GM19023 (cell line): ENCODE measurements at regions not wholly inside any gene's neighbourhood (a gene's known extent, or its start where the extent isn't known, plus 50 kb on each side); places are given as distances from the start of the nearest gene placed in this dataset.

Experiments used
- ATAC-seq: cut with Tn5 transposase; IDR thresholded peaks from one replicate; pipeline ENCODE4 v1.9.1; 2021; ENCODE audit warnings: mild to moderate bottlenecking, moderate library complexity; ENCODE audit not compliant: unreplicated experiment

- ATAC-seq, result no peak
Measured at GRCh38 chr2:6640621-6641015, 225.1 kb downstream of the CMPK2 start.

- no peak for ATAC-seq
Measured at GRCh38 chr2:6641956-6642355, 223.8 kb downstream of the CMPK2 start.

- no peak for ATAC-seq
Measured at GRCh38 chr2:6644261-6644660, 221.4 kb downstream of the CMPK2 start.

GRCh38 chr2:6645004-6645403 lies 220.7 kb downstream of the CMPK2 start:
- ATAC-seq, result no peak

- no peak for ATAC-seq
Measured at GRCh38 chr2:6645672-6646071, 220.0 kb downstream of the CMPK2 start.

GRCh38 chr2:6647046-6647445 lies 218.7 kb downstream of the CMPK2 start:
- no peak for ATAC-seq

DNA sequence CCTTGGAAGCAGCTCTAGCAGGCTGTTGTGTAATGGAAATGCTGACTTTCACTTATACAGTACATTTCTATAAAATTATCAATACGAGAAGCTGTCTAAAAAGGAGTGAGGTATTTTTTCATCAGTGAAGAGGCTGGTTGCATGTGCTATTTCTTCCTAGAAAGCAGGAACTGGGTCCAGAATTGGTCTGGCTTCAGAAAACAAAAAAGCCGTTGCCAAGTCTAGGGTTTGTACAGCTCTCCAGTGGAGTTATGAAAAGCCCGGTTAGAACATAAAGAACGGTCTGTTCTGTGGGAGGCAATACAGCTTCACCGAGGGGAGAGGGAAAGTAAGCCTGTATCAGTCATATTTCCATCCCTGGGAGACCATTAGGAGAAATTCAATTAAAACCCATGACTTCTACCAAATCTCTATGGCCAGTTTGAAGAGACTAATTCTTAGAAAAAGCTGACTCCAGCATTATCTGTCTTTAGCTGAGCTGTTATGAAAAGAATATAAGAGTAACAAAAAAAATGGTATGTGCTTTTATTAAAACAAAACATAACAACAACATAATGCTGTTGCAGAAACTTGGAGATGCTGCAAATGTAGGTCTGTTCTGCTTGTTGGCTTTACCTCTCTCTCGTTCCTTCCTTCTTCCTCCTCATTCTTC lies 217.0 kb downstream of the CMPK2 start:
- no peak for ATAC-seq

- no peak for ATAC-seq
Measured at GRCh38 chr2:6650311-6650710, 215.4 kb downstream of the CMPK2 start.

DNA sequence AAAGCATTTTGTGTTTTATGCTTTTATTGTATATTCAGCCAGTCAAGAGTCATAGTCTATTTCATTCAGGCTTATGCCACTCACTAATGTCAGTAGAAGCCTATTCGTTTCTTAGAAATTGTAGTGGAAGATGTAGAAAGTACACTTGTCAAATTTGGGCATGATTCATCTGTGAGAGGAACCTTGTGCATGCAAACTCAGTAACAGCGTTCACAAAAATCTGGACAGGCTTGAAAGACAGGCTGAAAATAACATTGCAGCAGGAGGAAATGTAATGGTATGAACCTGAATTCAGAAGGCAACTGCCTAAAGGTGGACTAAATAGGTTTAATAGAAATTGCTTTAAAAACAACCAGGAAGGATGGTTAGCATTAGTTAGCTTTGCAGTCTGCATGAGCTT lies 213.5 kb downstream of the CMPK2 start:
- no peak for ATAC-seq

DNA sequence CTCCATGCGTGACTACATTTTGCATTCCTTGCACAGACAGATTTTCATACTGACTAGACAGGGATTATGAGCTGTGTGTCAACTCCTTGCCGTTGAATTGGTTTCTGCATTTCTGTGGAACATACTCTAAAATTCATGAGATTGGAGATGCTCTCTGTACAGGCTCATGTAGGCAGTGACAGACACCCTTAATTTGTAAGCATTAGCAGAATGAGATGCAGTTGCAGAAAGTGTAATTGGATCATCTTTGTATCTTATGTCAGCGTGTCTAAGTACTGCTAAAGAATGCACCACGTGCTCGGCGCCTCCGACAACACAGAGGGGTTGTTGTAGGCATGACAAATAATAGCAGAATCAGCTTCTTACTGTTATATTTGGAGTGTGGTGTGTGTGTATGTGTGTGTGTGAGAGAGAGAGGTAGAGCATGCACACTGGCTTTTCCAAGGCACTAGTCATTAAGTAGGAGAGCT lies 212.4 kb downstream of the CMPK2 start:
- ATAC-seq, result no peak

- ATAC-seq, result no peak
Measured at GRCh38 chr2:6654279-6654678, 211.4 kb downstream of the CMPK2 start.

- no peak for ATAC-seq
Measured at GRCh38 chr2:6656633-6657032, 209.1 kb downstream of the CMPK2 start.

DNA sequence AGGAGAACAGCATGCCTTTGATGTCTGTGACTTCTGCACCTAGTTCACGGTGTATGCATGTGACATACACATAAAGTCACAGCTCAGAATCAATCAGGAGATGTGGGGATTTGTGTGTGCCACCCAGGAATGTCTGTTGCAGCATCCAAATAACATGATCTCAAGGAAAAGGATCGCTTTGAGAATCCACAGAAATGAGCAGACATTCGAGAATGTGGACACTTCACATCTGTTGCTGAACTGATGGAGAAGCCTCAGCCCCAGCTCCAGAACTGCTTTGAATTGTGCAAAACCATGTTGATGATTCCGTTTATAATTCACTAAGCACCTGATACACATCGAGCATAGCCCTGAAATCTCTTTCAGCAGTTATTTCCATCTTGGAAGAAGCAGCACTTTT lies 208.6 kb downstream of the CMPK2 start:
- ATAC-seq, result no peak

GRCh38 chr2:6657855-6658254 lies 207.9 kb downstream of the CMPK2 start:
- ATAC-seq, result peak; percentile 76

GRCh38 chr2:6664332-6665061 lies 201.2 kb downstream of the CMPK2 start:
- no peak for ATAC-seq

DNA sequence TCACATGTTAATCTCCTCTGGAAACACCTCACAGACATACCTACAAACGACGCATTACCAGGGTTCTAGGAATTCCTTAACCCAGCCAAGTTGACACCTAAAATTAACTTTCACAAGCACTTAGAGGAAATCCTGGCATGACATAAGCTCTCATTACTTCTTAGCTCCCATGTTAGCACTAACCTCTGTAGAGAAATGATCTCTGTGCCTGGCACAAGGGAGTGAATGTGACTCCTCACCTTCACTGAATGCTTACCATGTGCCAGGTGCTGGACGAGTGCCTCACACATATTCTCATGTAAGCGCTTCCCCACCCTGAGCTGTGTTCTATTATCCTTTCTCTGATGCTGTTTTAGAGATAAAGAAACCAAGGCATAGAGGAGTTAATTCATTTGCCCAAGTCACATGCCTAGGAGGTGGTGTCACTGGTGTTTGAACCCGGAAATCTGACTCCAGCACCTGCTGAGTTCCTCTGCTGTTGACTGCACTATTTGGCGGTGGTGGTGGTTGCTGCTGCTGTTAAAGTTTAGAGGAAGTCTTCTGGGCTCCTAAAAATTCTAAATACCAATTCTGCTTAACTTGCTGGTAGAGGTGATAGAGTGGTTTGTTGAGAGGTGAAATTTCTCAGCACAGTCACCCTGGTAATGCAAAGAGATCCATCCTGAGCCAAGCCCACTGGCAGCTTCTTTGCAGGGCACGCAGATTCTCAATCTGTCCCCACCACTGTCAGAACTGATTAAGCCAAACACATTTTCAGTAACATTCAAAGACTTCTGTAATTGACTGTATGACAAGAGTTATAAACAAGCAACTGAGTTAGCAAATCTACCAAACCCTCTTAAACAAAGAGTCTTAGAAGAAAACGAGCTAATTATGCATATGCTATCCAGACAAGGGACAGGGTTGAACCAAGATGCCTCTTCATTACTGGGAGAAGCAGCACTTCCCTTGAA lies 200.3 kb downstream of the CMPK2 start:
- ATAC-seq, result no peak

DNA sequence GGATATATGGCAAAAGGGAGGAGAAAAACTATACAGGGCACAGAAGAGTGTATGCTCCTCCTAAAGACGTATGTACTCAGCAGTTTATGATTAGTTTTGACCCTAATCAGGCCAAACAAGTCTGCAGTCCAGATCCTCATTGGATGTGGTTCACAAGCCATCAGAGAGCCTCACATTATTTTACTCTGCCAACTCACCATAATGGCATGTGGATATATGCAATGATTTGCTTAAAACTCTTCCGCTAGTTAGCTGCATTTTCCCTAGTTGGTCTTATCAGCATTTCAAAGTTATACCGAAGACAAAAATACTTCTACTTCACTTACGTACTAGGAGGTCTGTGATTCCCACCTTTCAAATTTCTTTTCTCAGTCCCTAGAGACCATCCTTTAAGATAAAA lies 198.4 kb downstream of the CMPK2 start:
- no peak for ATAC-seq

DNA sequence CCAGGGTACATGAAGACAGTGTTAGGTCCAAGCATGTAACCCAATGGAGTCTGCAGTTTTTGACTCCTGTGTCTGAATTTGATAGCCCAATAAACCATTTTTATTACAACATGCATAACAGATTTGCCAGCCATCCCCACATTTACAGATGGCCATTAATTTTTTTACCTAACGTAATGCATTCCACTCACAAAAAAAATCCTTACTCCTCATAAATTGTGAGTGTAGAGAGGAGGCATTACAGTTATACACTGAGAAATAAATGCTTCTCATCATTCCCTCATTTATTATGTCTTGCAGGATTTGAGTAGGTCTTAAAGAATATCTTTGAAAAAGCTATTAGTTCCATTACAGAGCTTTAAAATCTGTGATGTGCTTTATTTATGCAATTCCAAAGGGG lies 193.8 kb downstream of the CMPK2 start:
- no peak for ATAC-seq

GRCh38 chr2:6674381-6674780 lies 191.3 kb downstream of the CMPK2 start:
- no peak for ATAC-seq

GRCh38 chr2:6675791-6676190 lies 189.9 kb downstream of the CMPK2 start:
- ATAC-seq, result no peak

DNA sequence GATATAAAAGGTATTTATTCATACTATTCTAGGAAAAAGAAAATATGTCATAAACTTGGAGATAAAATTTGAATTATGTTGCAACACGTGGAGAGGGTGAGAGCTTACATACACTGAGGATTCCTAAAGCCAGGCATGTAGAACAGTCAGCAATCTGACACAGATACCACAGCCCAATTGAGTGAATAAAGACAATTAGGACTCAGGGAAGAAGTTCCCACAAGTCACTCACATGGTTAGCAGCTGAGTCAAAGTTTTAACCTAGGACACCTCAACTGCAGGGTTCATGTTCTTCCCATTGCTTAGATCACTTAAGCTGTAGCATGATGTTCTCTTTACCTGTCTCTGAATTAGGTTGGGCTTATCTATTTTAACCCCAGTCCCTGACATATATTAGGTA lies 189.5 kb downstream of the CMPK2 start:
- no peak for ATAC-seq

DNA sequence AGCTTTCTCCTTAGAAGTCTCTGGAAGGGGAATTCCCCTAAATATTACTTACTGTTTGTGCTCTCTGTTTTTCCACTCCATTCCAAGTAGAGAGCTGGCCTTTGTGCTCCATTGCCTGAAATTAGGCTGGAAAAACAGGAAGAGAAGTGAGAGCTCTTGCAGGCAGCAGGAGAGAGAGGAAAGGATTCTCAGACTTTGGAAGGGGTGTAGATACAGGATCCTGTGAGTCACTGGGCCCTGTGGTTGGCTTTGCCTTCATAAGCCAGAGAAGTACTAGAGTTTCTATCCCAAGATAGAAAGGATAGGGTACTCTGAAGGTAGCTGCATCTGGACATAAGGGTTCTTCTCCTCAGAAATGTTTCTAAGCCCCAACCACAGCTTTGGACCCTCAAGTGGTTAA lies 188.9 kb downstream of the CMPK2 start:
- ATAC-seq, result no peak
